Ascending aorta (tissue), 2 donors: ENCODE measurements at regions not wholly inside any gene's neighbourhood (a gene's known extent, or its start where the extent isn't known, plus 50 kb on each side); places are given as distances from the start of the nearest gene placed in this dataset.

Source experiments
- DNase-seq, 2 donors: peaks; one replicate each; pipeline ENCODE4 v3.0.0-alpha.2; 2019; ENCODE audit warnings: low spot score in 2 of 2
- H3K27ac ChIP-seq, 2 donors: fragments of 200-600 bp; sonication (generic); one replicate each; pipeline ENCODE4 v1.5.1; 2016 to 2017; ENCODE audit warnings: mild to moderate bottlenecking in 1 of 2
- H3K27me3 ChIP-seq: fragments of 200-600 bp; sonication (generic); one replicate; pipeline ENCODE4 v1.5.1; 2017
- H3K36me3 ChIP-seq, 2 donors: fragments of 200-600 bp; sonication (generic); one replicate each; pipeline ENCODE4 v1.5.1; 2016
- H3K4me1 ChIP-seq, 2 donors: fragments of 200-600 bp; sonication (generic); one replicate each; pipeline ENCODE4 v1.5.1; 2016 to 2017; ENCODE audit warnings: mild to moderate bottlenecking in 1 of 2
- H3K4me3 ChIP-seq, 2 donors: fragments of 200-600 bp; sonication (generic); one replicate each; pipeline ENCODE4 v1.5.1; 2016 to 2017; ENCODE audit warnings: mild to moderate bottlenecking in 1 of 2
- H3K9me3 ChIP-seq, 2 donors: fragments of 200-600 bp; sonication (generic); one replicate each; pipeline ENCODE4 v1.5.1; 2016
- intact Hi-C: fragments of 100-400 bp; cut with DNase I; formaldehyde crosslinking; loops from one replicate; pipeline ENCODE4 v1.15.1; 2023
- TF ChIP-seq, protein P1 (sequence below), 3 experiments: fragments of 200-600 bp in 2 of 3; fragments of 450-650 bp in 1 of 3; sonication (generic) in 2 of 3; IDR thresholded peaks; one replicate each; pipeline ENCODE4 v1.5.1; 2016 to 2019; ENCODE audit warnings: antibody characterized with exemption in 3 of 3, mild to moderate bottlenecking in 1 of 3, moderate library complexity in 1 of 3

- TF ChIP-seq, protein P1, sequence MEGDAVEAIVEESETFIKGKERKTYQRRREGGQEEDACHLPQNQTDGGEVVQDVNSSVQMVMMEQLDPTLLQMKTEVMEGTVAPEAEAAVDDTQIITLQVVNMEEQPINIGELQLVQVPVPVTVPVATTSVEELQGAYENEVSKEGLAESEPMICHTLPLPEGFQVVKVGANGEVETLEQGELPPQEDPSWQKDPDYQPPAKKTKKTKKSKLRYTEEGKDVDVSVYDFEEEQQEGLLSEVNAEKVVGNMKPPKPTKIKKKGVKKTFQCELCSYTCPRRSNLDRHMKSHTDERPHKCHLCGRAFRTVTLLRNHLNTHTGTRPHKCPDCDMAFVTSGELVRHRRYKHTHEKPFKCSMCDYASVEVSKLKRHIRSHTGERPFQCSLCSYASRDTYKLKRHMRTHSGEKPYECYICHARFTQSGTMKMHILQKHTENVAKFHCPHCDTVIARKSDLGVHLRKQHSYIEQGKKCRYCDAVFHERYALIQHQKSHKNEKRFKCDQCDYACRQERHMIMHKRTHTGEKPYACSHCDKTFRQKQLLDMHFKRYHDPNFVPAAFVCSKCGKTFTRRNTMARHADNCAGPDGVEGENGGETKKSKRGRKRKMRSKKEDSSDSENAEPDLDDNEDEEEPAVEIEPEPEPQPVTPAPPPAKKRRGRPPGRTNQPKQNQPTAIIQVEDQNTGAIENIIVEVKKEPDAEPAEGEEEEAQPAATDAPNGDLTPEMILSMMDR (IDR thresholded peaks at IDR 0.05): no peak
- intact Hi-C loops: no loop called here
- H3K36me3 ChIP-seq: no peaks in the 10 kb centered on the region
Measured at GRCh38 chr18:55654986-55655385, 67.0 kb upstream of the TCF4 start.

DNA sequence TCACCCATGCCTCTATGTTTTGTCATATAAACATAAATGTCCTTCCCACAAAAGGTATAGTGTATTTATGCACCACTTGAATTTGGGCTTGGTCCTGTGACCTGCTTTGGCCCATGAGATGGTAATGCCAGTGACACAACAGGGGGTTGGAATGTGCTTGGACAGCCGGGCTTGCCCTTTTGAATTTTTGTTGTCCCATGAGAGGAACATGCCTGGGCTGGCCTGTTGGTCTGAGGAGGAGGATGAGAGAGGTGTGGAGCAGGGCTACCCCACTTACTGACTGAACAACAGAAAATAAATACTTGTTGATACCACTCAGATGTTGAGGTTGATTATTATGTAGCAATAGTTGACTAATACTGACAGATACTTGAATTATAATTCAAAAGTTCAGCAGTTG lies 63.2 kb upstream of the TCF4 start:
- Histone ChIP-seq H3K4me1 (no peaks in the 10 kb centered on the region), H3K27me3 (no peaks in the 10 kb centered on the region), H3K27ac (no peak overlapping the region), H3K36me3 (no peaks in the 10 kb centered on the region), H3K9me3 (no peaks in the 10 kb centered on the region), H3K4me3 (no peak overlapping the region)
- intact Hi-C loops: no loop called here
- no peak for DNase-seq
- TF ChIP-seq, protein P1 (IDR thresholded peaks at IDR 0.05): no peak

More at GRCh38 chr18:55654986-55655385, 67.0 kb upstream of the TCF4 start:
- Histone ChIP-seq H3K4me1 (no peaks in the 10 kb centered on the region), H3K4me3 (no peak overlapping the region), H3K27ac (no peak overlapping the region), H3K9me3 (no peaks in the 10 kb centered on the region), H3K27me3 (no peaks in the 10 kb centered on the region)
- DNase-seq: no peak

DNA sequence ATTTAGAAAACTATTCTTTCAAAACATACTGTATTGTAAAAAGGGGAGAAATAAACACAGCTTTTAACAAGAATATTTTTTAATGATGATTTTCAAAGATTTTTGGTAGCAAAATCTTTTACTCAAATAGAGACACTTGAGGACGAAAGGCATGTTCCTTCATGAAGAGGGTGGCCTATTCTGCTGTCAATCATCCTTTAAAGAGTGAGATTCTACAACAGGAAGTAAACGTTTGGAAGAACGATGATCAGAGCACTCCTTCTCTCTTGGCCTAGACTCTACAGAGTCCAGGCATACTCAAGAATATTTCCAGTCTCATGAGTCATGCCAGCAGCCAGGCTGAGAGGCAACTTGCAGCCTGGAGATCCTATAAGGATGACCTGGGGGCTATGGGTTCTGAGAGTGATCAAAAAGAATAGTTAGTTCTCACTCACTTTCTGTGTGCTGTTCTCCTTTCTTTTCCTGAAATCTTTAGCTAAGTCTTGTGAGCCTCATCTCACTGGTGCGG lies 62.4 kb upstream of the TCF4 start:
- Histone ChIP-seq H3K27me3 (no peaks in the 10 kb centered on the region), H3K4me3 (no peak overlapping the region), H3K27ac (no peak overlapping the region), H3K4me1 (no peaks in the 10 kb centered on the region), H3K36me3 (no peaks in the 10 kb centered on the region), H3K9me3 (no peaks in the 10 kb centered on the region)
- intact Hi-C loops: no loop called here
- TF ChIP-seq, protein P1 (IDR thresholded peaks at IDR 0.05): no peak
- DNase-seq: no peak

GRCh38 chr18:55647331-55647730 lies 59.3 kb upstream of the TCF4 start:
- Histone ChIP-seq H3K36me3 (no peaks in the 10 kb centered on the region), H3K4me1 (no peaks in the 10 kb centered on the region), H3K27ac (no peak overlapping the region), H3K27me3 (no peaks in the 10 kb centered on the region), H3K9me3 (no peaks in the 10 kb centered on the region), H3K4me3 (no peak overlapping the region)
- TF ChIP-seq, protein P1 (IDR thresholded peaks at IDR 0.05): no peak
- DNase-seq: no peak
- intact Hi-C loops: no loop called here

DNA sequence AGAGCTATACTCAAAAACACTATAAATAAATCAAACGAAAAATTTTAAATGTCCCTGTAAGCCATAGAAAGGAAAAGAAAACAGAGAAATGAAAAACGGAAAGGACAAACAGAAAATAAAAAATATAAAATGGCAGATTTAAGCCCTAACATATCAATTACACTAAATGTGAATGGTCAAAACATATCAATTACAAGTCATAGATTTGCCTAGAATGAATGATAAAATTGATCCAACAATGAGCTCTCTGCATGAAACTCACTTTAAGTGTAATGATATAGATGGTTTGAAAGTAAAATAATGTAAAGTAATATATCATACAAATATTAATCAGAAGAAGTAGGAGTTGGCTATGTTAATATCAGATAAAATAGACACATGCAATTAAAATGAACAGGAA lies 54.2 kb upstream of the TCF4 start:
- Histone ChIP-seq H3K4me3 (no peak overlapping the region), H3K27me3 (no peaks in the 10 kb centered on the region), H3K27ac (no peak overlapping the region), H3K4me1 (no peaks in the 10 kb centered on the region), H3K9me3 (no peaks in the 10 kb centered on the region), H3K36me3 (no peaks in the 10 kb centered on the region)
- no peak for DNase-seq
- intact Hi-C loops: no loop called here
- TF ChIP-seq, protein P1 (IDR thresholded peaks at IDR 0.05): no peak

DNA sequence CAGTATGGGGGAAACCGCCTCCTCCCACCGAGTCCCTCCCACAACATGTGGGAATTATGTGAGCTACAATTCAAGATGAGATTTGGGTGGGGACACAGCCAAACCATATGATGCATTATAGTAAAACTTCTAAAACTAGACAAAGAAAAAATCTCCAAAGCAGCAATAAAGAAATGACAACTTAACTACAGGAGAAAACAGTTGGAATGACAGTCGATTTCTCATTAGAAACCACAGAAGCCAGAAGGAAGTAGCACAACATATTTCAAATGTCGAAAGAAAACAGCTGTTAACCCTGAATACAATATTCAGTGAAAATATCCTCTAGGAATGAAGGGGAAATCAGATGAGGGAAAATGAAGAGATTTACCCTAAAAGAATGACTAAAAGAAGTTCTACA lies 53.5 kb upstream of the TCF4 start:
- Histone ChIP-seq H3K27me3 (no peaks in the 10 kb centered on the region), H3K27ac (no peak overlapping the region), H3K9me3 (no peaks in the 10 kb centered on the region), H3K4me1 (no peaks in the 10 kb centered on the region), H3K4me3 (no peak overlapping the region), H3K36me3 (no peaks in the 10 kb centered on the region)
- intact Hi-C loops: no loop called here
- TF ChIP-seq, protein P1 (IDR thresholded peaks at IDR 0.05): no peak
- no peak for DNase-seq
